ENCODE measurements at regions not wholly inside any gene's neighbourhood (a gene's known extent, or its start where the extent isn't known, plus 50 kb on each side); places are given as distances from the start of the nearest gene placed in this dataset.

DNA sequence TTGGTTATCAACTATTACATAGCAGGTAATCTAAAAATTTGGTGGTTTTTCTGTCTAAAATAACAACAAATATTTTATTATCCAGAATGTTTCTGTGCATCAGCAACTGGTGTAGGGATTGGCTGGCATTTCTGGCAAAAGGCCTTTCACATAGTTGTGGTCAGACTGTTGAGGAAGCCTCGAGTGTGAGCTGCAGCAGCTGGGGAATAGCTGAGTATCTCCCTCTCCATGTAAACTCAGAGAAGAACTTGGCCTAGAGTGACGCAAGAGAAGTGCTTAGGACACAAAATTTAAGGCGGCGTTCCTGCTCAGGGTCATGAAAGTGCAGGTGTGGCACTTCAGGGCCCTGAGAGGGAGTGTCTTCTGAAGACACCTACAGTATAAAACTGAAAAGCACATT lies 558.9 kb downstream of the SPOCK3 start:
- Histone ChIP-seq H4K20me1 (ENCODE audit: low read depth, low read length) (no peaks in the 10 kb centered on the region), H3K9me3 (ENCODE audit: insufficient read depth, low read length) (no peaks in the 10 kb centered on the region), H2AFZ (ENCODE audit: low read depth, low read length, severe bottlenecking) (peak overlapping the region; percentile 12), H3F3A (ENCODE audit: insufficient read depth) (no peaks in the 10 kb centered on the region), H3K4me2 (ENCODE audit: low read depth, low read length, poor library complexity, severe bottlenecking) (no peak overlapping the region), H3K79me2 (ENCODE audit: insufficient read depth, low read length) (no peaks in the 10 kb centered on the region), H3K4me3 (ENCODE audit: insufficient read depth, low read length, poor library complexity, severe bottlenecking) (no peak overlapping the region), H3K9ac (ENCODE audit: low read length) (no peak overlapping the region), H3K36me3 (ENCODE audit: low read length) (no peaks in the 10 kb centered on the region), H3K27me3 (ENCODE audit: low read length) (no peaks in the 10 kb centered on the region), H3K9me2 (replicated peaks; ENCODE audit: insufficient read depth, low read length) (no peaks in the 10 kb centered on the region), H3K27ac (ENCODE audit: low read depth, low read length) (no peak overlapping the region)
- TF ChIP-seq, protein P1, sequence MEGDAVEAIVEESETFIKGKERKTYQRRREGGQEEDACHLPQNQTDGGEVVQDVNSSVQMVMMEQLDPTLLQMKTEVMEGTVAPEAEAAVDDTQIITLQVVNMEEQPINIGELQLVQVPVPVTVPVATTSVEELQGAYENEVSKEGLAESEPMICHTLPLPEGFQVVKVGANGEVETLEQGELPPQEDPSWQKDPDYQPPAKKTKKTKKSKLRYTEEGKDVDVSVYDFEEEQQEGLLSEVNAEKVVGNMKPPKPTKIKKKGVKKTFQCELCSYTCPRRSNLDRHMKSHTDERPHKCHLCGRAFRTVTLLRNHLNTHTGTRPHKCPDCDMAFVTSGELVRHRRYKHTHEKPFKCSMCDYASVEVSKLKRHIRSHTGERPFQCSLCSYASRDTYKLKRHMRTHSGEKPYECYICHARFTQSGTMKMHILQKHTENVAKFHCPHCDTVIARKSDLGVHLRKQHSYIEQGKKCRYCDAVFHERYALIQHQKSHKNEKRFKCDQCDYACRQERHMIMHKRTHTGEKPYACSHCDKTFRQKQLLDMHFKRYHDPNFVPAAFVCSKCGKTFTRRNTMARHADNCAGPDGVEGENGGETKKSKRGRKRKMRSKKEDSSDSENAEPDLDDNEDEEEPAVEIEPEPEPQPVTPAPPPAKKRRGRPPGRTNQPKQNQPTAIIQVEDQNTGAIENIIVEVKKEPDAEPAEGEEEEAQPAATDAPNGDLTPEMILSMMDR (IDR thresholded peaks at IDR 0.05; ENCODE audit: insufficient read depth, low read length, poor library complexity, severe bottlenecking): no peak
- no peak for TF ChIP-seq EZH2phosphoT487 (conservative IDR thresholded peaks at IDR 0.05; ENCODE audit: low read length)

GRCh38 chr4:166680796-166681195 lies 553.5 kb downstream of the SPOCK3 start:
- H2AFZ ChIP-seq (ENCODE audit: low read depth, low read length, severe bottlenecking): no peak overlapping the region
- no peaks in the 10 kb centered on the region for H4K20me1 ChIP-seq (ENCODE audit: low read depth, low read length)
- no peak overlapping the region for H3K4me2 ChIP-seq (ENCODE audit: low read depth, low read length, poor library complexity, severe bottlenecking)
- H3K9me3 ChIP-seq (ENCODE audit: insufficient read depth, low read length): no peaks in the 10 kb centered on the region
- no peaks in the 10 kb centered on the region for H3K27me3 ChIP-seq (ENCODE audit: low read length)
- no peak overlapping the region for H3K27ac ChIP-seq (ENCODE audit: low read depth, low read length)
- H3F3A ChIP-seq (ENCODE audit: insufficient read depth): no peaks in the 10 kb centered on the region
- no peaks in the 10 kb centered on the region for H3K36me3 ChIP-seq (ENCODE audit: low read length)
- no peaks in the 10 kb centered on the region for H3K9me2 ChIP-seq (replicated peaks; ENCODE audit: insufficient read depth, low read length)
- H3K79me2 ChIP-seq (ENCODE audit: insufficient read depth, low read length): no peaks in the 10 kb centered on the region
- TF ChIP-seq, protein P1 (IDR thresholded peaks at IDR 0.05; ENCODE audit: insufficient read depth, low read length, poor library complexity, severe bottlenecking): no peak
- no peak for TF ChIP-seq EZH2phosphoT487 (conservative IDR thresholded peaks at IDR 0.05; ENCODE audit: low read length)
- H3K9ac ChIP-seq (ENCODE audit: low read length): no peak overlapping the region
- no peak overlapping the region for H3K4me3 ChIP-seq (ENCODE audit: insufficient read depth, low read length, poor library complexity, severe bottlenecking)

DNA sequence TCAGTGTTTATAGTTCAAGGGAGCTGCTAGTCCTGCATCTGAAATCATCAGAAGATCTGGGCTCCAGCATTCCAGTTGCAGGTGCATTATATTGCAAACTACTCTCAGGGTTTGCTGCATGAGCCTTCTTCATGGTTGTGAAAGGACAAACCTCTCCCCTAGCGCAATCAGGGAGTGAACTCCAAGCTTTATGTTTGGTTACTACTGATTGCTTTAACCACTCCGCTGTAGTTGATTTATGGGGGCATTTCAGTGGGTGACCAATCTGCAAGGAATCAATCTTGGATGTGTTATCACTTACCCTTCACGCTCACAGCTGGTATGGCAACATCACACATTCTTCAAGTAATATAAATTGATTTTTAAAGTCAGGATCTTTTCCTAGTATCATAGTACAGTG lies 552.1 kb downstream of the SPOCK3 start:
- Histone ChIP-seq H3K27me3 (ENCODE audit: low read length) (no peaks in the 10 kb centered on the region), H2AFZ (ENCODE audit: low read depth, low read length, severe bottlenecking) (no peak overlapping the region), H3K36me3 (ENCODE audit: low read length) (no peaks in the 10 kb centered on the region), H3K79me2 (ENCODE audit: insufficient read depth, low read length) (no peaks in the 10 kb centered on the region), H3K9me2 (replicated peaks; ENCODE audit: insufficient read depth, low read length) (no peaks in the 10 kb centered on the region), H3K4me3 (ENCODE audit: insufficient read depth, low read length, poor library complexity, severe bottlenecking) (no peak overlapping the region), H3K9ac (ENCODE audit: low read length) (no peak overlapping the region), H3K9me3 (ENCODE audit: insufficient read depth, low read length) (no peaks in the 10 kb centered on the region), H4K20me1 (ENCODE audit: low read depth, low read length) (no peaks in the 10 kb centered on the region), H3K4me2 (ENCODE audit: low read depth, low read length, poor library complexity, severe bottlenecking) (no peak overlapping the region), H3K27ac (ENCODE audit: low read depth, low read length) (no peak overlapping the region), H3F3A (ENCODE audit: insufficient read depth) (no peaks in the 10 kb centered on the region)
- TF ChIP-seq, protein P1 (IDR thresholded peaks at IDR 0.05; ENCODE audit: insufficient read depth, low read length, poor library complexity, severe bottlenecking): no peak
- no peak for TF ChIP-seq EZH2phosphoT487 (conservative IDR thresholded peaks at IDR 0.05; ENCODE audit: low read length)

All from SU-DHL-6 (cell line).